HepG2 (cell line): ENCODE measurements at regions not wholly inside any gene's neighbourhood (a gene's known extent, or its start where the extent isn't known, plus 50 kb on each side); places are given as distances from the start of the nearest gene placed in this dataset.

Source experiments
- ATF3 ChIP-seq: sonication (generic); formaldehyde crosslinking; IDR thresholded peaks from 2 replicates; pipeline ENCODE4 v1.4.0; 2020; ENCODE audit warnings: missing genetic modification reagents
- MXI1 ChIP-seq: IDR thresholded peaks from 3 replicates; pipeline ENCODE4 v1.6.1; 2012; ENCODE audit warnings: low read depth, low read length, inconsistent platforms, borderline replicate concordance
- PATZ1 ChIP-seq: sonication (generic); formaldehyde crosslinking; IDR thresholded peaks from 2 replicates; pipeline ENCODE4 v1.4.0; 2020; ENCODE audit warnings: missing genetic modification reagents
- RBAK ChIP-seq: sonication (generic); formaldehyde crosslinking; IDR thresholded peaks from 2 replicates; pipeline ENCODE4 v1.5.1; 2020; ENCODE audit warnings: mild to moderate bottlenecking, missing genetic modification reagents
- ZBTB33 ChIP-seq: sonication (generic); formaldehyde crosslinking; IDR thresholded peaks from 2 replicates; pipeline ENCODE4 v1.4.0; 2020; ENCODE audit warnings: missing genetic modification reagents

GRCh38 chr18:39994498-39994897 lies 1960.5 kb upstream of the PIK3C3 start:
- no peak for TF ChIP-seq PATZ1 (CRISPR knock-in tag)
- no peak for TF ChIP-seq ATF3
- TF ChIP-seq RBAK (CRISPR knock-in tag) = no peak
- TF ChIP-seq MXI1 = no peak
- no peak for TF ChIP-seq ZBTB33 (CRISPR knock-in tag)
